H9 (cell line): ENCODE measurements at regions not wholly inside any gene's neighbourhood (a gene's known extent, or its start where the extent isn't known, plus 50 kb on each side); places are given as distances from the start of the nearest gene placed in this dataset.

ENCODE experiments used
- DNase-seq: peaks from one replicate; pipeline ENCODE4 v3.0.0-alpha.2; 2017
- H2AFZ ChIP-seq: one replicate; pipeline ENCODE4 v1.6.1; 2013; ENCODE audit warnings: mild to moderate bottlenecking, low read length, control low read depth, moderate library complexity
- H2AK5ac ChIP-seq: 2 replicates; pipeline ENCODE4 v1.6.1; 2013; ENCODE audit warnings: low read length, control low read depth, mixed read lengths; ENCODE audit not compliant: insufficient read length
- H2BK120ac ChIP-seq: one replicate; pipeline ENCODE4 v1.6.1; 2013; ENCODE audit warnings: low read depth, mild to moderate bottlenecking, low read length, control low read depth, inconsistent platforms; ENCODE audit not compliant: poor library complexity, severe bottlenecking
- H2BK12ac ChIP-seq: 2 replicates; pipeline ENCODE4 v1.6.1; 2013; ENCODE audit warnings: low read length, control low read depth, mixed read lengths, low read depth; ENCODE audit not compliant: insufficient read length
- H2BK15ac ChIP-seq: 2 replicates; pipeline ENCODE4 v1.6.1; 2013; ENCODE audit warnings: low read depth, low read length, control low read depth
- H2BK20ac ChIP-seq: one replicate; pipeline ENCODE4 v1.6.1; 2013; ENCODE audit warnings: low read depth, mild to moderate bottlenecking, low read length, control low read depth, inconsistent platforms; ENCODE audit not compliant: poor library complexity, severe bottlenecking
- H2BK5ac ChIP-seq: 2 replicates; pipeline ENCODE4 v1.6.1; 2013; ENCODE audit warnings: low read length, control low read depth, mixed read lengths; ENCODE audit not compliant: insufficient read length
- H3K14ac ChIP-seq: 2 replicates; pipeline ENCODE4 v1.6.1; 2013; ENCODE audit warnings: low read length, control low read depth; ENCODE audit not compliant: insufficient read depth
- H3K18ac ChIP-seq: 2 replicates; pipeline ENCODE4 v1.6.1; 2013; ENCODE audit warnings: low read depth, mild to moderate bottlenecking, mixed read lengths, low read length, control low read depth; ENCODE audit not compliant: insufficient read length
- H3K23ac ChIP-seq: 2 replicates; pipeline ENCODE4 v1.6.1; 2013; ENCODE audit warnings: low read length, control low read depth, mixed read lengths, low read depth; ENCODE audit not compliant: insufficient read length
- H3K23me2 ChIP-seq: 2 replicates; pipeline ENCODE4 v1.6.1; 2013; ENCODE audit warnings: low read depth, mild to moderate bottlenecking, mixed read lengths, low read length, control low read depth; ENCODE audit not compliant: insufficient read length, poor library complexity, severe bottlenecking
- H3K27ac ChIP-seq: 2 replicates; pipeline ENCODE4 v1.5.1; 2013; ENCODE audit warnings: low read length, control low read depth, mixed read lengths, low read depth; ENCODE audit not compliant: insufficient read length
- H3K27me3 ChIP-seq: 2 replicates; pipeline ENCODE4 v1.6.1; 2013; ENCODE audit warnings: low read length, control low read depth, inconsistent platforms; ENCODE audit not compliant: insufficient read depth
- H3K4ac ChIP-seq: 2 replicates; pipeline ENCODE4 v1.6.1; 2013; ENCODE audit warnings: low read depth, mild to moderate bottlenecking, control low read depth, inconsistent platforms, low read length, moderate library complexity
- H3K4me1 ChIP-seq: 2 replicates; pipeline ENCODE4 v1.6.1; 2013; ENCODE audit warnings: low read length, control low read depth, inconsistent platforms; ENCODE audit not compliant: insufficient read depth
- H3K4me2 ChIP-seq: 2 replicates; pipeline ENCODE4 v1.6.1; 2013; ENCODE audit warnings: low read length, control low read depth, mixed read lengths; ENCODE audit not compliant: insufficient read length, insufficient read depth
- H3K56ac ChIP-seq: 2 replicates; pipeline ENCODE4 v1.6.1; 2013; ENCODE audit warnings: low read depth, mild to moderate bottlenecking, mixed read lengths, low read length, control low read depth; ENCODE audit not compliant: insufficient read length
- H3K79me1 ChIP-seq: 2 replicates; pipeline ENCODE4 v1.6.1; 2013; ENCODE audit warnings: low read depth, mild to moderate bottlenecking, moderate library complexity, low read length, control low read depth, inconsistent platforms; ENCODE audit not compliant: insufficient read depth, poor library complexity, severe bottlenecking
- H3K79me2 ChIP-seq: 2 replicates; pipeline ENCODE4 v1.6.1; 2013; ENCODE audit warnings: low read length, control low read depth, inconsistent platforms; ENCODE audit not compliant: insufficient read depth
- H3K9ac ChIP-seq: 2 replicates; pipeline ENCODE4 v1.6.1; 2013; ENCODE audit warnings: low read length, control low read depth, mixed read lengths; ENCODE audit not compliant: insufficient read length; ENCODE audit errors: extremely low read depth
- H3K9me3 ChIP-seq: one replicate; pipeline ENCODE4 v1.6.1; 2013; ENCODE audit warnings: low read depth, low read length, inconsistent platforms; ENCODE audit not compliant: control insufficient read depth
- H3T11ph ChIP-seq: one replicate; pipeline ENCODE4 v1.6.1; 2013; ENCODE audit warnings: mild to moderate bottlenecking, low read length, control low read depth, inconsistent platforms
- H4K20me1 ChIP-seq: one replicate; pipeline ENCODE4 v1.6.1; 2013; ENCODE audit not compliant: control insufficient read depth, insufficient read length, insufficient read depth
- H4K5ac ChIP-seq: 2 replicates; pipeline ENCODE4 v1.6.1; 2013; ENCODE audit warnings: low read depth, mild to moderate bottlenecking, mixed read lengths, low read length, control low read depth; ENCODE audit not compliant: insufficient read length
- H4K8ac ChIP-seq: replicated peaks from 2 replicates; pipeline ENCODE4 v1.6.1; 2013; ENCODE audit warnings: low read length, control low read depth, mixed read lengths, low read depth; ENCODE audit not compliant: insufficient read length
- H4K91ac ChIP-seq: 2 replicates; pipeline ENCODE4 v1.6.1; 2013; ENCODE audit warnings: low read depth, mild to moderate bottlenecking, moderate library complexity, mixed read lengths, low read length, control low read depth; ENCODE audit not compliant: insufficient read length
- H3K27ac Mint-ChIP-seq, 3 experiments: 2 replicates in 2 of 3; 3 replicates in 1 of 3; pipeline ENCODE4 v1.8.0; 2020 to 2021; ENCODE audit warnings: mixed read lengths in 3 of 3, mild to moderate bottlenecking in 1 of 3, moderate library complexity in 1 of 3
- H3K27me3 Mint-ChIP-seq: 2 replicates; pipeline ENCODE4 v1.8.0; 2021; ENCODE audit warnings: low read depth, mild to moderate bottlenecking, moderate library complexity, mixed read lengths
- H3K36me3 Mint-ChIP-seq, 3 experiments: 2 replicates in 2 of 3; 3 replicates in 1 of 3; pipeline ENCODE4 v1.8.0; 2020 to 2021; ENCODE audit warnings: low read depth in 3 of 3, mixed read lengths in 3 of 3; ENCODE audit not compliant: insufficient read depth in 1 of 3
- H3K4me1 Mint-ChIP-seq, 2 experiments: 2 replicates each; pipeline ENCODE4 v1.8.0; 2020; ENCODE audit warnings: mixed read lengths in 2 of 2
- H3K4me3 Mint-ChIP-seq, 2 experiments: 2 replicates in 1 of 2; 3 replicates in 1 of 2; pipeline ENCODE4 v1.8.0; 2020 to 2021; ENCODE audit warnings: mild to moderate bottlenecking in 2 of 2, mixed read lengths in 2 of 2, moderate library complexity in 1 of 2
- H3K9me3 Mint-ChIP-seq, 2 experiments: 2 replicates in 1 of 2; 3 replicates in 1 of 2; pipeline ENCODE4 v1.8.0; 2020; ENCODE audit warnings: mild to moderate bottlenecking in 2 of 2, mixed read lengths in 2 of 2, moderate library complexity in 1 of 2
- CTCF ChIP-seq: fragments of 200-600 bp; sonication (generic); conservative IDR thresholded peaks from 3 replicates; pipeline ENCODE4 v1.8.0; 2021; ENCODE audit warnings: antibody characterized with exemption, mild to moderate bottlenecking
- WGBS: extraction: QIAGEN DNeasy Blood & Tissue Kit; methylation state at CpG from one replicate; pipeline ENCODE4 v1.1.7; 2013; ENCODE audit warnings: missing lambda C conversion rate, low lambda C conversion rate, mixed read lengths; ENCODE audit not compliant: insufficient read length; ENCODE audit errors: extremely low coverage; 5-methylcytosine and 5-hydroxymethylcytosine counted together

- Histone ChIP-seq H2BK120ac (no peak overlapping the region), H4K8ac (no peak overlapping the region), H2AFZ (no peak overlapping the region), H3K4ac (no peak overlapping the region), H3K4me1 (no peaks in the 10 kb centered on the region), H3K18ac (no peak overlapping the region), H4K91ac (no peak overlapping the region), H4K5ac (no peak overlapping the region), H2AK5ac (no peak overlapping the region), H3K79me1 (no peaks in the 10 kb centered on the region), H2BK12ac (no peak overlapping the region), H4K20me1 (no peaks in the 10 kb centered on the region), H2BK5ac (no peak overlapping the region), H3K14ac (no peak overlapping the region), H3K9me3 (no peaks in the 10 kb centered on the region), H3K23me2 (no peaks in the 10 kb centered on the region), H3K4me2 (no peak overlapping the region), H2BK20ac (no peak overlapping the region), H3T11ph (no peak overlapping the region), H3K27ac (no peak overlapping the region), H3K9ac (no peak overlapping the region), H3K23ac (no peak overlapping the region), H2BK15ac (no peak overlapping the region), H3K79me2 (no peaks in the 10 kb centered on the region), H3K56ac (no peak overlapping the region), H3K27me3 (no peaks in the 10 kb centered on the region)
- Mint-ChIP-seq H3K36me3 (no peaks in the 10 kb centered on the region), H3K9me3 (no peaks in the 10 kb centered on the region), H3K27me3 (no peaks in the 10 kb centered on the region), H3K27ac (no peak overlapping the region), H3K4me3 (no peak overlapping the region), H3K4me1 (no peaks in the 10 kb centered on the region)
- no CpG with 5 or more reads among the region's 2 CpGs for WGBS
- no peak for DNase-seq
- TF ChIP-seq CTCF: no peak
These were observed 447.9 kb upstream of the FAM241A start for GRCh38 chr4:111697176-111697942.
